Neural cell (in vitro differentiated cells): ENCODE measurements at regions not wholly inside any gene's neighbourhood (a gene's known extent, or its start where the extent isn't known, plus 50 kb on each side); places are given as distances from the start of the nearest gene placed in this dataset.

Source experiments
- H2AFZ ChIP-seq: fragments of 200-600, 300-800 bp; sonication (generic), shearing (Covaris generic); 2 replicates; pipeline ENCODE4 v1.6.0; 2014; ENCODE audit warnings: low read depth, mild to moderate bottlenecking, antibody characterized with exemption, low read length, moderate library complexity
- H3F3A ChIP-seq: fragments of 200-600 bp; shearing (Covaris generic); 2 replicates; pipeline ENCODE4 v1.6.1; 2016; ENCODE audit warnings: mild to moderate bottlenecking, moderate library complexity, mixed read lengths, antibody characterized with exemption, low read length; ENCODE audit not compliant: insufficient read depth, poor library complexity, severe bottlenecking
- H3K27ac ChIP-seq: fragments of 200-600, 300-800 bp; sonication (generic), shearing (Covaris generic); 2 replicates; pipeline ENCODE4 v1.5.1; 2014; ENCODE audit warnings: mild to moderate bottlenecking, low read length, moderate library complexity
- H3K27me3 ChIP-seq: fragments of 300-800, 200-600 bp; sonication (generic), shearing (Covaris generic); 2 replicates; pipeline ENCODE4 v1.6.0; 2014; ENCODE audit warnings: mild to moderate bottlenecking, low read depth, low read length, moderate library complexity; ENCODE audit not compliant: insufficient read depth
- H3K36me3 ChIP-seq: fragments of 300-800, 200-600 bp; sonication (generic), shearing (Covaris generic); 2 replicates; pipeline ENCODE4 v1.5.1; 2014; ENCODE audit warnings: mild to moderate bottlenecking, antibody characterized with exemption, low read length, moderate library complexity; ENCODE audit not compliant: insufficient read depth
- H3K4me2 ChIP-seq: fragments of 300-800, 200-600 bp; sonication (generic), shearing (Covaris generic); 2 replicates; pipeline ENCODE4 v1.6.0; 2014; ENCODE audit warnings: mild to moderate bottlenecking, low read length
- H3K4me3 ChIP-seq: fragments of 300-800, 200-600 bp; sonication (generic), shearing (Covaris generic); 2 replicates; pipeline ENCODE4 v1.5.1; 2014; ENCODE audit warnings: mild to moderate bottlenecking, low read length, moderate library complexity
- H3K79me2 ChIP-seq: fragments of 200-600 bp; shearing (Covaris generic); replicated peaks from 2 replicates; pipeline ENCODE4 v1.6.0; 2014; ENCODE audit warnings: mild to moderate bottlenecking, low read length, moderate library complexity; ENCODE audit not compliant: insufficient read depth
- H3K9ac ChIP-seq: fragments of 300-800, 200-600 bp; sonication (generic), shearing (Covaris generic); 2 replicates; pipeline ENCODE4 v1.6.1; 2016; ENCODE audit warnings: mild to moderate bottlenecking, low read length, mixed read lengths
- H3K9me2 ChIP-seq: fragments of 200-600 bp; shearing (Covaris generic); 2 replicates; pipeline ENCODE4 v1.6.1; 2016; ENCODE audit warnings: mild to moderate bottlenecking, low read length, mixed read lengths; ENCODE audit not compliant: insufficient read depth
- H3K9me3 ChIP-seq: fragments of 200-600, 300-800 bp; sonication (generic), shearing (Covaris generic); 2 replicates; pipeline ENCODE4 v1.6.1; 2016; ENCODE audit warnings: mild to moderate bottlenecking, mixed run types, low read length, moderate library complexity, mixed read lengths
- H4K20me1 ChIP-seq: fragments of 200-600 bp; shearing (Covaris generic); 2 replicates; pipeline ENCODE4 v1.6.1; 2016; ENCODE audit warnings: mild to moderate bottlenecking, mixed run types; ENCODE audit not compliant: insufficient read depth
- CTCF ChIP-seq: fragments of 450-650 bp; IDR thresholded peaks from 2 replicates; pipeline ENCODE4 v1.5.1; 2014; ENCODE audit warnings: antibody characterized with exemption, mild to moderate bottlenecking, moderate library complexity; ENCODE audit not compliant: poor library complexity, severe bottlenecking
- EP300 ChIP-seq: fragments of 450-650 bp; conservative IDR thresholded peaks from 2 replicates; pipeline ENCODE4 v1.6.1; 2014; ENCODE audit warnings: antibody characterized with exemption, mild to moderate bottlenecking, moderate library complexity; ENCODE audit not compliant: poor library complexity, severe bottlenecking
- EZH2 ChIP-seq: fragments of 200-600, 300-800 bp; shearing (Covaris generic), sonication (generic); IDR thresholded peaks from 2 replicates; pipeline ENCODE4 v1.6.1; 2014; ENCODE audit warnings: antibody characterized with exemption, low read length, borderline replicate concordance, mild to moderate bottlenecking; ENCODE audit not compliant: insufficient read depth, poor library complexity, severe bottlenecking
- MXI1 ChIP-seq: fragments of 450-650 bp; conservative IDR thresholded peaks from 2 replicates; pipeline ENCODE4 v1.6.1; 2014; ENCODE audit warnings: antibody characterized with exemption, mild to moderate bottlenecking; ENCODE audit not compliant: poor library complexity, severe bottlenecking
- POLR2AphosphoS5 ChIP-seq: IDR thresholded peaks from 2 replicates; pipeline ENCODE4 v1.6.1; 2012
- RAD21 ChIP-seq: fragments of 450-650 bp; conservative IDR thresholded peaks from 2 replicates; pipeline ENCODE4 v1.6.1; 2014; ENCODE audit warnings: antibody characterized with exemption, mild to moderate bottlenecking, moderate library complexity
- REST ChIP-seq: IDR thresholded peaks from 2 replicates; pipeline ENCODE4 v1.6.1; 2012; ENCODE audit warnings: borderline replicate concordance
- SMC3 ChIP-seq: fragments of 450-650 bp; conservative IDR thresholded peaks from 2 replicates; pipeline ENCODE4 v1.6.1; 2014; ENCODE audit warnings: antibody characterized with exemption, mild to moderate bottlenecking, moderate library complexity; ENCODE audit not compliant: poor library complexity
- TAF1 ChIP-seq: IDR thresholded peaks from 2 replicates; pipeline ENCODE4 v1.6.1; 2012; ENCODE audit warnings: low read depth

- no peak for TF ChIP-seq TAF1
- no peak for TF ChIP-seq RAD21
- TF ChIP-seq REST, result no peak
- no peak for TF ChIP-seq MXI1
- no peak for TF ChIP-seq CTCF
- TF ChIP-seq POLR2AphosphoS5, result no peak
- TF ChIP-seq SMC3, result no peak
- TF ChIP-seq EZH2, result no peak
- no peak for TF ChIP-seq EP300
- Histone ChIP-seq H2AFZ (no peak overlapping the region), H3K9ac (no peak overlapping the region)
Measured at GRCh38 chr18:54749291-54749690, 79.0 kb upstream of the RAB27B start.

GRCh38 chr18:54750350-54750749 lies 77.9 kb upstream of the RAB27B start:
- Histone ChIP-seq H3K4me3 (no peak overlapping the region), H3K4me2 (no peak overlapping the region), H3K9me3 (no peaks in the 10 kb centered on the region), H3K27me3 (no peaks in the 10 kb centered on the region), H4K20me1 (no peaks in the 10 kb centered on the region), H3K9me2 (no peaks in the 10 kb centered on the region), H3K79me2 (no peaks in the 10 kb centered on the region), H3K36me3 (no peaks in the 10 kb centered on the region), H3K9ac (no peak overlapping the region), H2AFZ (no peak overlapping the region), H3K27ac (no peak overlapping the region), H3F3A (no peaks in the 10 kb centered on the region)
- TF ChIP-seq CTCF (no peak), TAF1 (no peak), REST (no peak), EZH2 (no peak), MXI1 (no peak), RAD21 (no peak), EP300 (no peak), POLR2AphosphoS5 (no peak), SMC3 (no peak)

More at GRCh38 chr18:54749291-54749690, 79.0 kb upstream of the RAB27B start:
- Histone ChIP-seq H3K4me3 (no peak overlapping the region), H4K20me1 (no peaks in the 10 kb centered on the region), H3K27ac (no peak overlapping the region), H3K9me2 (no peaks in the 10 kb centered on the region), H3K4me2 (no peak overlapping the region), H3K79me2 (no peaks in the 10 kb centered on the region), H3K36me3 (peaks cover 4% of the 10 kb centered on the region), H3F3A (no peaks in the 10 kb centered on the region), H3K9me3 (no peaks in the 10 kb centered on the region), H3K27me3 (no peaks in the 10 kb centered on the region)
